ENCODE measurements at regions not wholly inside any gene's neighbourhood (a gene's known extent, or its start where the extent isn't known, plus 50 kb on each side); places are given as distances from the start of the nearest gene placed in this dataset.
"Not testable (repeated sequence)": the region's sequence is repeated elsewhere in the genome, so short reads cannot be mapped to it uniquely, and the experiment has no call there.

GRCh38 chr4:66482186-66482585 is 811.9 kb upstream of the EPHA5 start:
- H3K27ac ChIP-seq (ENCODE audit: low read depth, low read length), result no peak overlapping the region
- POLR2A ChIA-PET, result no interaction called here
- no peak overlapping the region for H3K4me3 ChIP-seq (ENCODE audit: low read depth, low read length)
- H3K27me3 ChIP-seq (ENCODE audit: control insufficient read depth, insufficient read depth, low read length), result no peaks in the 10 kb centered on the region
- TF ChIP-seq CTCF (IDR thresholded peaks at IDR 0.05; ENCODE audit: low read depth, low read length), result no peak
- no peaks in the 10 kb centered on the region for H3K9me3 ChIP-seq (ENCODE audit: control insufficient read depth, insufficient read depth, low read length)
- CTCF ChIA-PET, result no interaction called here
- no peak for DNase-seq (ENCODE audit: low read depth, low spot score)

- DNase-seq (ENCODE audit: low read depth, low spot score), result no peak
- Histone ChIP-seq H3K4me3 (ENCODE audit: low read depth, low read length) (no peak overlapping the region), H3K9me3 (ENCODE audit: control insufficient read depth, insufficient read depth, low read length) (peaks cover 11% of the 10 kb centered on the region), H3K27ac (ENCODE audit: low read depth, low read length) (no peak overlapping the region), H3K27me3 (ENCODE audit: control insufficient read depth, insufficient read depth, low read length) (no peaks in the 10 kb centered on the region)
- CTCF ChIA-PET, result no interaction called here
- TF ChIP-seq CTCF (IDR thresholded peaks at IDR 0.05; ENCODE audit: low read depth, low read length), result no peak
- POLR2A ChIA-PET, result no interaction called here
These were observed 805.3 kb upstream of the EPHA5 start for GRCh38 chr4:66475596-66475995.

- Histone ChIP-seq H3K9me3 (ENCODE audit: control insufficient read depth, insufficient read depth, low read length) (peaks cover 12% of the 10 kb centered on the region), H3K4me3 (ENCODE audit: low read depth, low read length) (no peak overlapping the region), H3K27ac (ENCODE audit: low read depth, low read length) (no peak overlapping the region), H3K27me3 (ENCODE audit: control insufficient read depth, insufficient read depth, low read length) (no peaks in the 10 kb centered on the region)
- POLR2A ChIA-PET, result no interaction called here
- CTCF ChIA-PET, result no interaction called here
- DNase-seq (ENCODE audit: low read depth, low spot score), result no peak
- no peak for TF ChIP-seq CTCF (IDR thresholded peaks at IDR 0.05; ENCODE audit: low read depth, low read length)
These were observed 794.8 kb upstream of the EPHA5 start for GRCh38 chr4:66465111-66465510.

GRCh38 chr4:66462890-66463289 is 792.6 kb upstream of the EPHA5 start:
- H3K4me3 ChIP-seq (ENCODE audit: low read depth, low read length); CTCF ChIA-PET; DNase-seq (ENCODE audit: low read depth, low spot score); POLR2A ChIA-PET; H3K27ac ChIP-seq (ENCODE audit: low read depth, low read length); H3K27me3 ChIP-seq (ENCODE audit: control insufficient read depth, insufficient read depth, low read length): not testable (repeated sequence)
- H3K9me3 ChIP-seq (ENCODE audit: control insufficient read depth, insufficient read depth, low read length), result peaks cover 12% of the 10 kb centered on the region

GRCh38 chr4:66451741-66452140 is 781.5 kb upstream of the EPHA5 start:
- TF ChIP-seq CTCF (IDR thresholded peaks at IDR 0.05; ENCODE audit: low read depth, low read length), result no peak
- Histone ChIP-seq H3K9me3 (ENCODE audit: control insufficient read depth, insufficient read depth, low read length) (no peaks in the 10 kb centered on the region), H3K4me3 (ENCODE audit: low read depth, low read length) (no peak overlapping the region), H3K27me3 (ENCODE audit: control insufficient read depth, insufficient read depth, low read length) (no peaks in the 10 kb centered on the region), H3K27ac (ENCODE audit: low read depth, low read length) (no peak overlapping the region)
- CTCF ChIA-PET, result no interaction called here
- POLR2A ChIA-PET, result no interaction called here
- no peak for DNase-seq (ENCODE audit: low read depth, low spot score)

- no peak for DNase-seq (ENCODE audit: low read depth, low spot score)
- ChIA-PET CTCF (interaction anchor here (0.6 kb wide), 1 partner anchor 245 kb away, joined by 3 read pairs; no protein-coding TSS in a partner anchor), POLR2A (no interaction called here)
- Histone ChIP-seq H3K27me3 (ENCODE audit: control insufficient read depth, insufficient read depth, low read length) (no peaks in the 10 kb centered on the region), H3K9me3 (ENCODE audit: control insufficient read depth, insufficient read depth, low read length) (no peaks in the 10 kb centered on the region), H3K4me3 (ENCODE audit: low read depth, low read length) (no peak overlapping the region), H3K27ac (ENCODE audit: low read depth, low read length) (no peak overlapping the region)
- no peak for TF ChIP-seq CTCF (IDR thresholded peaks at IDR 0.05; ENCODE audit: low read depth, low read length)
These were observed 772.7 kb upstream of the EPHA5 start for GRCh38 chr4:66443008-66443407.

Data from AG04450 (cell line).